NAMALWA (cell line): ENCODE measurements at regions not wholly inside any gene's neighbourhood (a gene's known extent, or its start where the extent isn't known, plus 50 kb on each side); places are given as distances from the start of the nearest gene placed in this dataset.
"Not testable (repeated sequence)": the region's sequence is repeated elsewhere in the genome, so short reads cannot be mapped to it uniquely, and the experiment has no call there.

Experiments
- DNase-seq: peaks from one replicate; pipeline ENCODE4 v3.0.0-alpha.2; 2015; ENCODE audit warnings: low spot score

DNA sequence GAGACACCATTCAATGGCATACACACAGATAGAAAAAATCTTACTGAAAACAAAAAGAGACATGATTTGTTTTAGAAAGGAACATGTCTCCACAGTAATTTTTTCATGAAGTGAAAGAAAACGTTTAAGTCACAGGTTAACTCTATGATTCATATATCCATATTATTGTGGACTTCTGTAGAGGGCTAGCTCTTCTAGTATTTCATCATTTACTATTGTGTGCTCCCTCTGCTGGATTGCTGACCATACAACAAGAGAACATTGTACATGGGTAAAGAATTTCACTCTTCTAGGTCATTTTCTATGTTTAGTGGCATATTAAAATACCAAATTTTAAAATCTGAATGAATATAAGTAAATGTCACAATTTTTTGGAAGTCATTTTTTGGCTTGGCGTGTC lies 91.8 kb upstream of the POU3F4 start:
- DNase-seq = peak; percentile 32

DNA sequence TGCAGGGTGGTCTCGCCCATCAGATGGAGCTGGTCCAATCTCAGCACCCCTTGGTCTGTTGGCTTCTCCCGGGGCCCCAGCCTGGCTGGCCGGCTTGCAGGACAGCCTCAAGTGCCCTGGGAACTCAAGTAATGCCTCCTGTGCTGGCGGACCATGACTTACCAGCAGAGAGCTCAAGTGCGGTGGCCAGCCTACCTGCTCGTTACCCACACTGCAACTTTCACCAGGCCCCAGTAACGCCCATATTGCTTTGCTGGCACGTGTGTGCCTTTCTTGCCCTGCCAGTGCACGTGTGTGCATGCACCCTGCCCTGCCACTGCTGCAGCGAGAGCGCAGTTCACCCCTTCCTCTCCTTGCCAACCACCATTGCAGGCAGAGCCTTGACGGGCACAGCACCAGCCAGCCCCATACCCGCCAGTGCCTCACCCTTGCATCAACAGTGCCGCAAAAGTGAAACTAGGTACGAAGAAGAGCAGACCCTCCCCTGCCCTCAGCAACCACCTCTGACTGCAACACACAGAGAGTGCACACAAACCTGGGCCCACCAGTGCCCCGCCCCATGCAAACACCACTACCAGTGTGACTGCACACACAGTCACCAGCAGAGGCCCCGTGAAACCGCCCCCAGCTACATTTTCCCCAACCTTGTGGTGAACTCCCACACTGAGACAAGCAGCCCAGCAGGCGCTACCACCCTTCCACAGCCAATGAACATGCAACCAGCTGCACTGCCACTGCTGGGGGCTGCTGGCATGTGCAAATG lies 88.9 kb upstream of the POU3F4 start:
- DNase-seq = no peak

DNA sequence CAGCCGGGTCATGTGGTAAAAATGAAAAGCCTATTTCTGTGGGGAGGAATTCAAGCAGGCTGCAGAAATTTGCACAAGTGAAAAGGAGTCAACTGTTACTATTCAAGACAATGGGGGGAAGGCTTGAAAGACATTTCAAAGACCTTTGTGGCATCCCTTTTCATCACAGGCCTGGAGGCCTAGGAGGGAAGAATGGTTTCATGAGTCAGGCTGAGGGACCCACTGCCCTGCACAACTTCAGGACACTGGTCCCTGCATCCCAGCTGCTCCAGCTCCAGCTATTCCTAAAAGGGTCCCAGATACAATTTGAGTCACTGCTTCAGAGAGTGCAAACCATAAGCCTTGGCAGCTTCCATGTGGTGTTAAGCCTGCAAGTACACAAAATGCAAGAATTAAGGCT lies 85.3 kb upstream of the POU3F4 start:
- no peak for DNase-seq

DNA sequence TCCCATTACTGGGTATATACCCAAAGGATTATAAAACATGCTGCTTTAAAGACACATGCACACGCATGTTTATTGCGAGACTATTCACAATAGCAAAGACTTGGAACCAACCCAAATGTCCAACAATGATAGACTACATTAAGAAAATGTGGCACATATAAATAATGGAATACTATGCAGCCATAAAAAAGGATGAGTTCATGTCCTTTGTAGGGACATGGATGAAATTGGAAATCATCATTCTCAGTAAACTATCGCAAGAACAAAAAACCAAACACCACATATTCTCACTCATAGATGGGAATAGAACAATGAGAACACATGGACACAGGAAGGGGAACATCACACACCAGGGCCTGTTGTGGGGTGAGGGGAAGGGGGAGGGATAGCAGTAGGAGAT lies 65.5 kb upstream of the POU3F4 start:
- not testable (repeated sequence) for DNase-seq

DNA sequence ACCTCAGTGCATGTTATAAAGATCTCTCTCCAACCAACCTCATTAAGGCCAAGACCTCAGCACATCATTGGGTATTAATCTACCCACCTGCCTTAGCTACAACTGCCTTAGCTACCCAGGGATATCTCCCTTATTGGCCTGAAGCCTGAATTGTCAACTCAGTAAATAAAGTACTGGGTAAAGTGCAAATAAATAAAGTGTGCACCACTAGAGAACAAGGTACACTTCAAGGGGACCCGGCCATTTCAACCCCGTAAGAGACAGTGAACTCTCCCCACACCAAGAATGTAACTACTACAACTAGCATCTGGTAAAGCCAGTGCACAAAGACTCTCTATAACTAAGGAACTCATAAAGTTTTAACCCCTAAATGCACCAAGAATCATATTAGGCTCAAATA lies 61.7 kb upstream of the POU3F4 start:
- no peak for DNase-seq
